ENCODE measurements at regions not wholly inside any gene's neighbourhood (a gene's known extent, or its start where the extent isn't known, plus 50 kb on each side); places are given as distances from the start of the nearest gene placed in this dataset.

DNA sequence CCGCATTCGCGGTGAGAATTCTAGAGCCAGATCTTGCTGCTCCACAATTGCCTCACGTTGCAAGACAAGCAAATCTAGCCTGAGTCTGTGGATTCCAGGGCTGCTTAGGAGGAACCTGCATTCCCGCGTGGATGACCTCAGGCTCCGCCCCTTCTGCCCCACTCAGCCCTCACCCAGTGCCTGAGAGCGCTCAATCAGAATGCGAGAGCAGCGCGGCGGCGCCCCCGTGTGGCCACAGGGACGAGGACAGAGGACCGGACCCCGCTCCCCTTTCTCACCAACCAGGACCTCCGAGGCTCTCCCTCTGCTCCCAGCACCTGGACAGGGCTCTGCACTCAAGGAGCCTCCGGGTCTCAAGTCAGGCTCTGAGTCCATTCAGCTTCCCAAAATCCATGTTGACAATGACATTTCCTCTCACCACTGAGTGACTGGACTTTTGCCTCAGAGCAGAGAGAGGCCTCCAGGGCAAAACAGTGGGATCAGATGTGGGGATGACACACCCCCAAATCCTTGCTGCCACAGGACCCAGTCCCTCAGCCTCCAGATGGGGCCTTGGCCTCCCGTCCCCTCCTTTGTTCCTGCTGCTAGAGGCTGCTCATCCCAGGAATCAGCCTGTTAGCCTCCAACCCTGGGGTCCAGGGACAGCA lies 52.0 kb downstream of the RPP21 start:
- in situ Hi-C loops (cut with MboI), result no loop called here
- Histone ChIP-seq H3K4me3 (no peak overlapping the region), H3K27me3 (replicated peaks; ENCODE audit: insufficient read depth) (peaks cover 32% of the 10 kb centered on the region), H3K9me3 (ENCODE audit: low read depth) (no peaks in the 10 kb centered on the region), H3K4me2 (ENCODE audit: unreplicated experiment) (peak overlapping the region; percentile 49), H3K9ac (no peak overlapping the region), H3K4me1 (ENCODE audit: insufficient read depth) (no peaks in the 10 kb centered on the region), H2AFZ (no peak overlapping the region), H3K9me2 (ENCODE audit: insufficient read depth) (no peaks in the 10 kb centered on the region), H4K20me1 (ENCODE audit: insufficient read depth) (no peaks in the 10 kb centered on the region), H3F3A (ENCODE audit: insufficient read depth) (no peaks in the 10 kb centered on the region), H3K27ac (no peak overlapping the region), H3K79me2 (ENCODE audit: insufficient read depth) (no peaks in the 10 kb centered on the region), H3K36me3 (ENCODE audit: low read depth) (no peaks in the 10 kb centered on the region)
- TF ChIP-seq EZH2 (IDR thresholded peaks at IDR 0.05; ENCODE audit: insufficient read depth, poor library complexity, severe bottlenecking) (no peak), EZH2phosphoT487 (IDR thresholded peaks at IDR 0.05; ENCODE audit: insufficient read depth, low read depth) (no peak)
- peak; percentile 85 for DNase-seq
- WGBS, 2 experiments (ENCODE audit: low coverage in 1 of 2, low lambda C conversion rate in 2 of 2, missing lambda C conversion rate in 2 of 2), result 8 to 12% methylated on average over 20 of the region's 20 CpGs

DNA sequence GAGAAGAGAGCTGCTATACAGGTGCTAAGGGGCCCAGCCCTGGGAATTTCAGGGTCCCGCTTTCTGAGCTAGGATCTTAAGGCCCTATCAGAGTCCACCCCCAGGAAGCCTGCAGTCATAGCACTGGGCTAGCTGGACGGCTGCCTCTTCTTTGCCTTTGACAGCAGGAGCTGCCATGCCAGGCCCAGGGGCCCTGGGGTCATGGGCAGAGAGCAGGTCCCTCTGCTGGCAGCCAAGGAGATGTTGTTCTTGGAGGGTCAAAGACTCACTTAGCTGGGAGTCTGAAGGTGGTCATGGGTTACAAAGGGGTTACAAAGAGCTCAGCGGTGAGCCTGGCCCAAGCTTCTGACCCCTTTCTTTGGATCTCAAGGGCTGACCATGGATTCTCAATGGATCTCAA lies 52.7 kb downstream of the RPP21 start:
- H3K9me2 ChIP-seq (ENCODE audit: insufficient read depth), result no peaks in the 10 kb centered on the region
- H3K36me3 ChIP-seq (ENCODE audit: low read depth), result no peaks in the 10 kb centered on the region
- H3K9ac ChIP-seq, result no peak overlapping the region
- TF ChIP-seq EZH2phosphoT487 (IDR thresholded peaks at IDR 0.05; ENCODE audit: insufficient read depth, low read depth), result no peak
- no peak for TF ChIP-seq EZH2 (IDR thresholded peaks at IDR 0.05; ENCODE audit: insufficient read depth, poor library complexity, severe bottlenecking)
- H4K20me1 ChIP-seq (ENCODE audit: insufficient read depth), result no peaks in the 10 kb centered on the region
- in situ Hi-C loops (cut with MboI), result no loop called here
- WGBS, 2 experiments (ENCODE audit: low coverage in 1 of 2, low lambda C conversion rate in 2 of 2, missing lambda C conversion rate in 2 of 2), result 49 to 57% methylated on average over 3 of the region's 3 CpGs
- H3K79me2 ChIP-seq (ENCODE audit: insufficient read depth), result no peaks in the 10 kb centered on the region
- no peaks in the 10 kb centered on the region for H3F3A ChIP-seq (ENCODE audit: insufficient read depth)
- H3K4me2 ChIP-seq (ENCODE audit: unreplicated experiment), result no peak overlapping the region
- no peak for DNase-seq
- no peaks in the 10 kb centered on the region for H3K4me1 ChIP-seq (ENCODE audit: insufficient read depth)
- H3K9me3 ChIP-seq (ENCODE audit: low read depth), result no peaks in the 10 kb centered on the region
- no peak overlapping the region for H3K4me3 ChIP-seq
- H2AFZ ChIP-seq, result no peak overlapping the region
- H3K27me3 ChIP-seq (replicated peaks; ENCODE audit: insufficient read depth), result peaks cover 32% of the 10 kb centered on the region
- no peak overlapping the region for H3K27ac ChIP-seq

DNA sequence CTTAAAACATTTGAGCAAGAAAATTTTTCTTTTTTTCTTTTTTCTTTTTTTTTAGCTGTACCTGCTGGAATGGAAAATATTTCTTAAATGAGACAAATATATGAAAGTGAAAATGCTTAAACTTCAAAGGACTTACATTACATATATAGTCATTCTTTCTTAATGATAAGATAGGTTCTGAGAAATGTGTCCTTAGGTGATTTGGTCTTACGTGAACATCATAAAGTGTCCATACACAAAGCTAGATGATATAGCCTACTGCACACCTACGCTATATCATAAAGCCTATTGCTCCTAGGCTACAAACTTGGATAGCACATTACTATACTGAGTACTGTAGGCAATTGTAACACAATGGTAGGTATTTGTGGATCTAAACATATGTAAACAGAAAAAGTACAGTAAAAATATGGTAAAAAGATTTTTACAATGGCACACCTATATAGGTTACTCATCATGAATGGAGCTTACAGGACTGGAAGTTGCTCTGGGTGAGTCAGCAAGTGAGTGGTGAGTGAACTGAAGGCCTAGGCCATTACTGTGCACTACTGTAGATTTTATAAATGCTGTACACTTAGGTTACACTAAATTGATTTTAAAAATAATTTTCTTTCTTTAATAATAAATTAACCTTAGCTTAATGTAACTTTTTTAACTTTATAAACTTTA lies 54.6 kb downstream of the RPP21 start:
- H3K9ac ChIP-seq, result no peak overlapping the region
- H2AFZ ChIP-seq, result no peak overlapping the region
- H3K9me2 ChIP-seq (ENCODE audit: insufficient read depth), result no peaks in the 10 kb centered on the region
- no peaks in the 10 kb centered on the region for H3K4me1 ChIP-seq (ENCODE audit: insufficient read depth)
- in situ Hi-C loops (cut with MboI), result no loop called here
- H3K27ac ChIP-seq, result no peak overlapping the region
- H3K4me3 ChIP-seq, result no peak overlapping the region
- H3K79me2 ChIP-seq (ENCODE audit: insufficient read depth), result no peaks in the 10 kb centered on the region
- 80 to 88% methylated on average over 2 of the region's 2 CpGs for WGBS, 2 experiments (ENCODE audit: low coverage in 1 of 2, low lambda C conversion rate in 2 of 2, missing lambda C conversion rate in 2 of 2)
- H3K4me2 ChIP-seq (ENCODE audit: unreplicated experiment), result no peak overlapping the region
- TF ChIP-seq EZH2phosphoT487 (IDR thresholded peaks at IDR 0.05; ENCODE audit: insufficient read depth, low read depth), result no peak
- no peak for TF ChIP-seq EZH2 (IDR thresholded peaks at IDR 0.05; ENCODE audit: insufficient read depth, poor library complexity, severe bottlenecking)
- H3K36me3 ChIP-seq (ENCODE audit: low read depth), result no peaks in the 10 kb centered on the region
- no peaks in the 10 kb centered on the region for H3F3A ChIP-seq (ENCODE audit: insufficient read depth)
- H4K20me1 ChIP-seq (ENCODE audit: insufficient read depth), result no peaks in the 10 kb centered on the region
- H3K27me3 ChIP-seq (replicated peaks; ENCODE audit: insufficient read depth), result peaks cover 26% of the 10 kb centered on the region
- no peaks in the 10 kb centered on the region for H3K9me3 ChIP-seq (ENCODE audit: low read depth)
- peak; percentile 61 for DNase-seq

DNA sequence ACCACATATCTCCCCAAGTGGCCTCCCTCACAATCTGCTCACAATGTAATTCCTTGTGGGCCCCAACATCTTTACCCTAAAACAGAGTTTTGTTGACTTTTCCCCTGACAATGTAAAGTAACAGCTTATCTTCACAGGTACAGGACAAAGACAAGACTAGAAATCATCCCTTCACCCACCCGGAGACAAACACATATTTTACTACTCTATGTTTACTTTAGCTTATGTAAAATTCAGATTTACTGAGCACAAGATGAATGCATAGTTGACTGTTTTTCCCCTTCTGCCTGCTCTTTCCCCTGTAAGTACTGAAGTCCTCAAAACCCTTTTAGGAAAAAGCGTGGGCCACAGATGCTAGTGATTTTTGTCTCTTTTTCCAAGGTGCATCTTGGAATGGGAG lies 61.0 kb downstream of the RPP21 start:
- Histone ChIP-seq H3K79me2 (ENCODE audit: insufficient read depth) (no peaks in the 10 kb centered on the region), H3K4me2 (ENCODE audit: unreplicated experiment) (no peak overlapping the region), H3K9me3 (ENCODE audit: low read depth) (no peaks in the 10 kb centered on the region), H3K4me1 (ENCODE audit: insufficient read depth) (no peaks in the 10 kb centered on the region), H3K4me3 (no peak overlapping the region), H3K9me2 (ENCODE audit: insufficient read depth) (no peaks in the 10 kb centered on the region), H3K27me3 (replicated peaks; ENCODE audit: insufficient read depth) (peaks cover 19% of the 10 kb centered on the region; the same call in 1 of the 2 replicates), H4K20me1 (ENCODE audit: insufficient read depth) (no peaks in the 10 kb centered on the region), H3K9ac (no peak overlapping the region), H2AFZ (no peak overlapping the region), H3K36me3 (ENCODE audit: low read depth) (no peaks in the 10 kb centered on the region), H3K27ac (no peak overlapping the region), H3F3A (ENCODE audit: insufficient read depth) (no peaks in the 10 kb centered on the region)
- in situ Hi-C loops (cut with MboI), result no loop called here
- 67 to 69% methylated on average over 2 of the region's 2 CpGs for WGBS, 2 experiments (ENCODE audit: low coverage in 1 of 2, low lambda C conversion rate in 2 of 2, missing lambda C conversion rate in 2 of 2)
- TF ChIP-seq EZH2phosphoT487 (IDR thresholded peaks at IDR 0.05; ENCODE audit: insufficient read depth, low read depth), result no peak
- DNase-seq, result no peak

All from GM23248 (cell line).